ENCODE measurements at regions not wholly inside any gene's neighbourhood (a gene's known extent, or its start where the extent isn't known, plus 50 kb on each side); places are given as distances from the start of the nearest gene placed in this dataset.

DNA sequence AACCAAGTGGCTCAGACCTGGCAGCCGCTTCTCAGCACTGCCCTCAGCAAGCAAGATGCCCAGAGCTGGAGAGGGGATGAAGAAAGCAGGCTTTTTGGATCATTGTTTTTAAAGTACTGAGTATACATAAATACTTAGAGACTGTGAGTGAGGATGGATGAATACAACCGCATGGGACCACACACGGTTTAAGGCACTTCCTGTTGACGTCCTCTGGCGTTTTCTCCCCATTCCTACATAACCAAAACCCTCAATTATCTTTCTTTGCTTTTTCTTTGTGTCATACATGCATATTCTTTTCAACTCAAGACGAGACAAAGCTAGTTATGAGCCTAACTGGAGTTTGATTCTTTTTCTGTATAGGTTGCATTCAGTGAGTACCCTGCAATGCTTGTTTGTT, 198.4 kb downstream of the GALR1 start:
- DNase-seq, result no peak

- DNase-seq, result no peak
These were observed 205.4 kb downstream of the GALR1 start for GRCh38 chr18:77455004-77455403.

- no peak for DNase-seq
These were observed 208.0 kb downstream of the GALR1 start for GRCh38 chr18:77457681-77458080.

DNA sequence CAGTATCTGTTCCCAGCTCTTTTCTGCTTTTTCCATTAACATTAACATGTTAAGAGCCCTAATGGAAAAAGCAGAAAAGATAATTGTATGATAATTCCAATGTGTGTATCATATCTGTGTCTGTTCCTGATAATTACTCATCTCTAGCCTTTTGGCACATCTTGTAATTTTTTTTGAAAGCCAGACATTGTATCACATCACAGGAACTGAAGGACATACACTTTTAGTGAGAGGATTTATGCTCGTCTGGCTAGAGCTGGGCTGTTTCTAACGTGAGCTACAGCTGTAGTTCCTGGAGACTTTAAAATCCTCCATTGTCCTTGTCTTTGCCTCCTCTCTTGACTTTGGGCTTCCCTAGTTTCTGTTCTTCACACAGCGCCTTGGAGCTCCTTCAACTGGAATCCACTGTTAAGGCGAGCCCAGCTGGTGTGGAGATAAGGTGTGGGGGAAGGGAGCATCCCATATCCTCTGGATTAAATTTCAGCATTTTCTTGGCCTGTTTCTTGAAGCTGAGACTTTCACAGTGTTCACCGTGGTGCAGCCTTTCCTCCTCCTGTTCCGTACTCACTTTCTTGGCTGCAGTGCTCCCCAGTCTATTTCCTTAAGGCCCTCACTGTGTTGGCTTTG, 211.5 kb downstream of the GALR1 start:
- DNase-seq, result no peak

- DNase-seq, result no peak
These were observed 215.3 kb downstream of the GALR1 start for GRCh38 chr18:77464917-77465316.

- no peak for DNase-seq
These were observed 217.2 kb downstream of the GALR1 start for GRCh38 chr18:77466890-77467289.

DNA sequence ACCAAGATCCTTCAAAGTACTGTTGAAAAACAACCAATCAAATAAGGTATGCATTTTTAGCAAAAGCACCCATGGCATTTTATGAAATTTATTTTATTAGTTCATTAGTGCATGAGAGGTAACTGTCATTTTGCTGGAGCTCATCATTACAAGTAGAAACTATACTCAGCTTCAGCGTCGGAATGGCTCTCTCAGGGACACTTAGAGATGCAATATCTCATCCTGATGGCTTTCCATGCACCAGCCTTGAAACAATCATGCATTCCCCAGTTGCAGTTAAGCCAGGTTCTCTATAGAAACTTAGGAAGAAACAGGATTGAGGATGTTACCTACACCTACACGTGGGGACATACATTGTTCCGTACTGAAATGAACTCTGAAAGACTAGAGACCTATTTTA, 219.5 kb downstream of the GALR1 start:
- no peak for DNase-seq

DNA sequence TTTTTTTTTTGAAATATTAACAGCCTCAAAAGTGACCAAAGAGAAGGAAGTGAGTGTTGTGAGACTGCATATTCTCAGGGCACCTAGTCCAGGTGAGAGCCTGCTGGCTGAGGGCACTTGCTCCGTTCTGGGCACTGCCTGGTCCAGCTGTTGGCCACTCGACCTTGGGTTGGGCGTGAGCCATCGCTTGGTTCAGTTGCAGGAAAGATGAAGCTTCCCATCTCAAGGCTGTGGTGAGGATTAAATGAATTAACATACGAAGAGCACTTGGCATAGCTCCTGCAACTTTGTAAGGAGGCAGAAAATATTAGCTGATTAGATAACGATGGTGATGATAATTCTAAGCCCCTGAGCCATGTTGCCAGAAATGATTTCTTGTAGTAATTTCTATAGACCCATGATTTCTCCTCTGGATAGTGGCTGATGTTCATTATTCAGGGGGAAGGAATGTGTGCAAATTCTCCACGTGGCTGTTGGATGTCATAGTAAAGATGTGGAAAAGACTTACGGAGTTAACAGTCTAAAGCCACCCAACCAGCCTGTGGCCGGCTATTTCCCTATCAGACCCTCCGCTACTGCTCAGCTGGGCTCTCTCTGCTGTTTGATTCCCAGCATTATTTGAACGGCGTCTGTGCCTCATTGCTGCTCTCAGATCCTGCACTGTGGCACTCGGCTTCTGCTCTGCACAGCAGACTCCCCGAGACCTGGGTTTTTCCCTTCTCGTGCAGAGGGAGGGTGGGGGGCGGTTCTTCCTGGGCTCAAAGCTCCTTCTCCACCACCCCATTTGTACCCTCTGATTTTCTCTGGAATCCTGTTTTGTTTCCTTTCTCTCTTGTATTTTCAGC, 221.1 kb downstream of the GALR1 start:
- no peak for DNase-seq

- no peak for DNase-seq
These were observed 222.9 kb downstream of the GALR1 start for GRCh38 chr18:77472509-77472908.

DNA sequence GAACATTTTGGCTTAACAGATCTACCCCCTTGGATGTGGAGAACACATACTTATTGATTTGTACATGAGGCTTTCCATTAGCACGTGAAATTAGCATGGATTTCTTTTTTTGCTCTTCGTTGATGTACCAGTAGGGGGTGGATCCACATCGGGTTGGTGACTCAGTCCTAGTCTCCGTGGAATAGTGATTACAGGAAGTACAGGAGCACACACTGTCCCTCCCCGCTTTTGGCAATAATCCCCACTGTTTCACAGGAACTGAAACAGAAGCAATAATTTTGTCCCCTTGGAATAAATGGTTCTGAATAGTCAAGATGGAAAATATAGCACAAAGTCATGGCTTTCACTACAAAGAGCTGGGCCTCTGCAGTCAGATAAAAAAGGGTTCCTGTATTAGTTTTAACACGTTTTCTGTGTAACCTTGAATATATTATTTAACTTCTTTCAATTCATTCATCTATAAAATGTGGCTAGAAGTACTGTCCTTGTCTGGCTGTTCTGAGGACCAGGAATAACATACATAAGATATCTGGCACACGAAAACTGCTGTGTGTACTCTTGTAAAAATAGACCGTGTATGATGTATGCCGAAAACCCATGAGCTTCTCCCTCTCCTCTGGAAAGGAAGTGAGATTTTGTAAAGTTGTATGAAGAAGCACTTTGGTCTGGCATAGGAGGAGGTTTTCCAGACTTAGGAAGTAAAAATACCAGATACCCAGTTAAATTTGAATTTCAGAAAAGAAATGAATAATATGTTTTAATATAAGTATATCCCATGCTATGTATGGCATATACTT, 229.2 kb downstream of the GALR1 start:
- no peak for DNase-seq

DNA sequence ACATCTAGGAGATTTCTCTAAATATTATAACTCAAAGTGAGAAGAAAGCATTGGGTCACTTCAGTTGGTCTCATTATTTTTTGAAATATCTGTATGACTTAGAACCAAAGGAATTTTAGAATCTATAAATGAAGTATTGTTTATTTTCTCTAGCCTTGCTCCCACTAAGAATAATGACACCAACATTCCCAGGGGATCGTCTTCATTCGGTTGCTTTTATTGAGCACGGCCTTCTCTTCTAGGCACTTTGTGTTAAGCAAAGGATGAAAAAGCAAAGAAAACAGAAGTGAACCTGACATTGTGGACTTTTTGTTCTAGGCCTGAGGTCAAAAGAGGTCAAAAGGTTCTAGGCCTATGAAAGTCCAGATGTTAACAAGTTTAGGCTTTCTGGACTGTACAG, 231.9 kb downstream of the GALR1 start:
- no peak for DNase-seq

DNA sequence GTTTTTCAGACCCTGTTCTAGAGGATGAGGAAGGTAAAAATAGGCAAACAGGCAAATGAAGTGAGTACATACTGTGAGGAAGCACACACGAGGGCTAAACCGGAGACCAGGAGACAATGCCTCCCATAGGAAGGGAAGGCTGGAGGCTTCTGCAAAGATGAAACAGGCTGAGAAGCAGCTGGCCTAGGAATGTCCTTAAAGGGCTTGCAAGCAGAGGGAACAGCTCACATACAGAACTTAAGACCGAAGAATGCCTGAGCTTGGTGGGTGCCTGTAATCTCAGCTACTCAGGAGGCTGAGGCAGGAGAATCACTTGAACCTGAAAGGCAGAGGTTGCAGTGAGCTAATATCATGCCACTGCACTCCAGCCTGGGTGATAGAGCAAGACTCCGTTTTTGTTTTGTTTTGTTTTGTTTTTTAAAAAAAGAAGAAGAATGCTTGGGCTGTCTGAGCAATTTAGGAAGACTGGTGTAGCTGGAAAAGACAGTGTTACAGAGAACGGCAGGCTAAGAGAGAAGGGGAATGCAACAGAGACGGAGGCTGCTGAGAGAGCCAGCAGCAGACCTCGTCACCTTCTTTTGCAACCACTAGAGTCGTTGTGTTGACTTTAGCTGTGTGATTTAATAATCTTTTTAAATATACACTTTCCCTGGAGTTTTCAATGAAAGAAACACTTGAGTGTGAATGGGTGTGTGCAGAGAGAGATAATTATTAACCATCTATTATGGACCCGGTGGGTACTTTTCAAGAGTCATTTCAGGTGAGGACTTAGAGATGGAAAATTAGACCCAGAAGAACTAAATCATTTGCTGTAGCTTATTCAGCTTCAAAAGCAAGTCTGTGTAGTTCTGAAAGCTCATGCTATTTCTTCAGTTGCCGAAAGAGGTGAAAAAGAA, 232.8 kb downstream of the GALR1 start:
- no peak for DNase-seq

DNA sequence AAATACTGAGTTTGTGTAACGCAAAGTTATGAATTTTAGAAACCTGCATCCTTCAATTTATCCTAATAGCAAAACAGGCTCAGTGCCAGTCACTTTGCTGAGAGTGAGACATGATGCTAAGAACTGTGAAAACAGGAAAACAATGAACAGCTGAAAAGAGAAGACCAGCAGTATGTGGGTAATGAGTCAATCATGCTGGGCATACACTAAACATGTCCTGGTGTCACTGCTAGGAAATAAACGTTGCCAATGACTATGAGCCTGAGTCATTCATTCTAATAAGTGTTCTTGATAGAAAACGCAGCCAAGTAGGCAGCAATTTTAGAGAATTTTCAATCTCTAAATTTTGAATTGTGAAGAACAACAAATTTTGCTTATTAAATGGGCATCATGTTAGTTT, 237.3 kb downstream of the GALR1 start:
- DNase-seq, result no peak

GRCh38 chr18:77487951-77488740, 238.5 kb downstream of the GALR1 start:
- no peak for DNase-seq

DNA sequence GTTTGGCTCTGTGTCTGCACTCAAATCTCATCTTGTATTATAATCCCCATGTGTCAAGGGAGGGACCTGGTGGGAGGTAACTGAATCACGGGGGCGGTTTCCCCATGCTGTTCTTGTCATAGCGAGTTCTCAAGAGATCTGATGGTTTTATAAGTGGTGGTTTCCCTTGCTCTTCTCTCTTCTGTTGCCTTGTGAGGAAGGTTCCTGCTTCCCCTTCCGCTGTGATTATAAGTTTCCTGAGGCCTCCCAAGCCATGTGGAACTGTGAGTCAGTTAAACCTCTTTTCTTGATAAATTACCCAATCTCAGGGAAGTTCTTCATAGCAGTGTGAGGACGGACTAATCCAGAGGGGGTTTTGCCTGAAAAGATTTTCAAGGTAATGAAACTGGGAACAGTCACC, 245.4 kb downstream of the GALR1 start:
- DNase-seq, result no peak

DNA sequence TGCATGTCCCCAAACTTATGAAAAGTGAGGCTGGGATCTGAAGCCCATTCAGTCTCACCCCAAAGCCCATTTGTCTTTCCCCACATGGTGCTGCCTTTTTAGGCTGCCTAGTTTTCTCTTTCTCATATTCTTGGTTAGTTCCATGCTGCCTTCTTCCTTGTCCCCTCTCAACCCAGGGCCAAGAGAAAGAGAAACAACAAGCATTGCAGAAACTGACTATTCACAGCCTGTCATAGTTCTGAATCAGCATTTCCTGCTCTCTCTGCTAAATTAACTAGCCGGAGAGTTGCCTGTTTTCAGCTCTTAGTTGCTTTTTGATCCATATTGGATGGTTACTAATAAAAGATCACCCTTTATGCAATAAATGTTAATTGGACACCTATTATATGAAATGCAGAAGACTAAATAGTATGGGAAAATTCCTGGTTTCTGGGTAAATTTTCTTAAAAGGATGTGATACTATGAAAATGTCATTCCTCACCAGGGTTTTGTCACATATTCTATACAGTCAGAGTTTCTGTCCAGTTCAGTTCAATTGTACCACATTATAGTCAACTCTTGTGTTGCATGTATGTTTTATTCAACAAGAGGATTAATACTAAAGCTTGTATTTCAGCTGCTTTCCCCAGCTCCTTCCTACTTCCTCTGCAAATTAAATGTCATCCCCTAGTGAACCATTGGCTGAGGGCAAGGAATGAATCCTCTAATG, 246.5 kb downstream of the GALR1 start:
- DNase-seq, result no peak

GRCh38 chr18:77501266-77501665, 251.6 kb downstream of the GALR1 start:
- no peak for DNase-seq

DNA sequence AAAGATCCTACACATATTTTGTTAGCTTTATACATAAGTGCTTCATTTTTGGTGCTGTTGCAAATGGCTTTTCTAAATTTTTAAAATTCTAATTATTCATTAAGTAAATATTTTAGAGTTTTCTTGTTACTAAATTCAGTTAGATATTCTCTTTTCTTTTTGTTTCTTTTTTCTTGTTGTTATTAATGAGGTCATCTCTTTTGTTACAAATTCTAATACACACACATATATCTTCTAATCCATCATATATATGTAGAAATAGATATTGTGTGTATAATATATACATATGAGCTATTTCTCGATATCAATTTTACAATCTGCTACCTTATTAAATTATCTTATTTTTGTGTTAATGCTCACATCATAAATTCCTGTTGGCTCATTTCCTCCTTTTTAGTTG, 255.9 kb downstream of the GALR1 start:
- DNase-seq, result no peak

GRCh38 chr18:77512152-77512551, 262.5 kb downstream of the GALR1 start:
- DNase-seq, result no peak

- no peak for DNase-seq
These were observed 268.3 kb downstream of the GALR1 start for GRCh38 chr18:77517901-77518300.

- DNase-seq, result no peak
These were observed 271.1 kb downstream of the GALR1 start for GRCh38 chr18:77520767-77521166.

All from NCI-H524 (cell line).